ENCODE measurements at regions not wholly inside any gene's neighbourhood (a gene's known extent, or its start where the extent isn't known, plus 50 kb on each side); places are given as distances from the start of the nearest gene placed in this dataset.
"Not testable (repeated sequence)": the region's sequence is repeated elsewhere in the genome, so short reads cannot be mapped to it uniquely, and the experiment has no call there.

DNA sequence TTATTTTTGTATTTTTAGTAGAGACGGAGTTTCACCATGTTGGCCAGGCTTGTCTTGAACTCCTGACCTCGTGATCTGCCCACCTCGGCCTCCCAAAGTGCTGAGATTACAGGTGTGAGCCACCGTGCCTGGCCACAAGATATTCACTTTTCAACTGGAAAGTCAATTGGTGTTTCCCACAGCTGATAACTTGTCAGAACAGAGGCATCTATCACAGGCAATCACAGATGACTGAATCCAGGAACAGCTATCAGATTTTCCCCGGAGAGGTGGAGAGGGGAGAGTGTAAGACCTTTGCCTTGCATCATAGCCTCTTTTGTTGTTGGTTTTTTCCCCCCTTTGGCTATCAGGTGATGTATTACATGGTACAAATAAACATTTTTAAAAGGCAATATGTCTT, 84.5 kb downstream of the GADD45G start:
- TF ChIP-seq, protein P1, sequence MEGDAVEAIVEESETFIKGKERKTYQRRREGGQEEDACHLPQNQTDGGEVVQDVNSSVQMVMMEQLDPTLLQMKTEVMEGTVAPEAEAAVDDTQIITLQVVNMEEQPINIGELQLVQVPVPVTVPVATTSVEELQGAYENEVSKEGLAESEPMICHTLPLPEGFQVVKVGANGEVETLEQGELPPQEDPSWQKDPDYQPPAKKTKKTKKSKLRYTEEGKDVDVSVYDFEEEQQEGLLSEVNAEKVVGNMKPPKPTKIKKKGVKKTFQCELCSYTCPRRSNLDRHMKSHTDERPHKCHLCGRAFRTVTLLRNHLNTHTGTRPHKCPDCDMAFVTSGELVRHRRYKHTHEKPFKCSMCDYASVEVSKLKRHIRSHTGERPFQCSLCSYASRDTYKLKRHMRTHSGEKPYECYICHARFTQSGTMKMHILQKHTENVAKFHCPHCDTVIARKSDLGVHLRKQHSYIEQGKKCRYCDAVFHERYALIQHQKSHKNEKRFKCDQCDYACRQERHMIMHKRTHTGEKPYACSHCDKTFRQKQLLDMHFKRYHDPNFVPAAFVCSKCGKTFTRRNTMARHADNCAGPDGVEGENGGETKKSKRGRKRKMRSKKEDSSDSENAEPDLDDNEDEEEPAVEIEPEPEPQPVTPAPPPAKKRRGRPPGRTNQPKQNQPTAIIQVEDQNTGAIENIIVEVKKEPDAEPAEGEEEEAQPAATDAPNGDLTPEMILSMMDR (IDR thresholded peaks at IDR 0.05; ENCODE audit: poor library complexity, severe bottlenecking): not testable (repeated sequence)
- TF ChIP-seq, protein P2, sequence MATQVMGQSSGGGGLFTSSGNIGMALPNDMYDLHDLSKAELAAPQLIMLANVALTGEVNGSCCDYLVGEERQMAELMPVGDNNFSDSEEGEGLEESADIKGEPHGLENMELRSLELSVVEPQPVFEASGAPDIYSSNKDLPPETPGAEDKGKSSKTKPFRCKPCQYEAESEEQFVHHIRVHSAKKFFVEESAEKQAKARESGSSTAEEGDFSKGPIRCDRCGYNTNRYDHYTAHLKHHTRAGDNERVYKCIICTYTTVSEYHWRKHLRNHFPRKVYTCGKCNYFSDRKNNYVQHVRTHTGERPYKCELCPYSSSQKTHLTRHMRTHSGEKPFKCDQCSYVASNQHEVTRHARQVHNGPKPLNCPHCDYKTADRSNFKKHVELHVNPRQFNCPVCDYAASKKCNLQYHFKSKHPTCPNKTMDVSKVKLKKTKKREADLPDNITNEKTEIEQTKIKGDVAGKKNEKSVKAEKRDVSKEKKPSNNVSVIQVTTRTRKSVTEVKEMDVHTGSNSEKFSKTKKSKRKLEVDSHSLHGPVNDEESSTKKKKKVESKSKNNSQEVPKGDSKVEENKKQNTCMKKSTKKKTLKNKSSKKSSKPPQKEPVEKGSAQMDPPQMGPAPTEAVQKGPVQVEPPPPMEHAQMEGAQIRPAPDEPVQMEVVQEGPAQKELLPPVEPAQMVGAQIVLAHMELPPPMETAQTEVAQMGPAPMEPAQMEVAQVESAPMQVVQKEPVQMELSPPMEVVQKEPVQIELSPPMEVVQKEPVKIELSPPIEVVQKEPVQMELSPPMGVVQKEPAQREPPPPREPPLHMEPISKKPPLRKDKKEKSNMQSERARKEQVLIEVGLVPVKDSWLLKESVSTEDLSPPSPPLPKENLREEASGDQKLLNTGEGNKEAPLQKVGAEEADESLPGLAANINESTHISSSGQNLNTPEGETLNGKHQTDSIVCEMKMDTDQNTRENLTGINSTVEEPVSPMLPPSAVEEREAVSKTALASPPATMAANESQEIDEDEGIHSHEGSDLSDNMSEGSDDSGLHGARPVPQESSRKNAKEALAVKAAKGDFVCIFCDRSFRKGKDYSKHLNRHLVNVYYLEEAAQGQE (IDR thresholded peaks at IDR 0.05; ENCODE audit: borderline replicate concordance): not testable (repeated sequence)
- TF ChIP-seq TAF1 (IDR thresholded peaks at IDR 0.05; ENCODE audit: low read depth); POLR2AphosphoS5 (IDR thresholded peaks at IDR 0.05); SMC3 (conservative IDR thresholded peaks at IDR 0.05; ENCODE audit: poor library complexity); RAD21 (conservative IDR thresholded peaks at IDR 0.05): not testable (repeated sequence)
